HG03439 (cell line): ENCODE measurements at regions not wholly inside any gene's neighbourhood (a gene's known extent, or its start where the extent isn't known, plus 50 kb on each side); places are given as distances from the start of the nearest gene placed in this dataset.
"Not testable (repeated sequence)": the region's sequence is repeated elsewhere in the genome, so short reads cannot be mapped to it uniquely, and the experiment has no call there.

Source experiments
- ATAC-seq: cut with Tn5 transposase; IDR thresholded peaks from one replicate; pipeline ENCODE4 v1.9.1; 2021; ENCODE audit warnings: mild to moderate bottlenecking, moderate library complexity; ENCODE audit not compliant: unreplicated experiment

- no peak for ATAC-seq
These were observed 346.3 kb upstream of the MDFIC2 start for GRCh38 chr3:70658513-70659310.

GRCh38 chr3:70657454-70657853 lies 345.0 kb upstream of the MDFIC2 start:
- no peak for ATAC-seq

- no peak for ATAC-seq
These were observed 335.4 kb upstream of the MDFIC2 start for GRCh38 chr3:70647823-70648222.

- ATAC-seq = no peak
These were observed 334.7 kb upstream of the MDFIC2 start for GRCh38 chr3:70647094-70647493.

GRCh38 chr3:70646635-70647034 lies 334.2 kb upstream of the MDFIC2 start:
- no peak for ATAC-seq

- ATAC-seq = no peak
These were observed 328.0 kb upstream of the MDFIC2 start for GRCh38 chr3:70640481-70640880.

GRCh38 chr3:70635301-70635700 lies 322.9 kb upstream of the MDFIC2 start:
- no peak for ATAC-seq

GRCh38 chr3:70631716-70632307 lies 319.4 kb upstream of the MDFIC2 start:
- ATAC-seq = no peak

- ATAC-seq = no peak
These were observed 309.0 kb upstream of the MDFIC2 start for GRCh38 chr3:70621451-70621850.

GRCh38 chr3:70620956-70621355 lies 308.5 kb upstream of the MDFIC2 start:
- ATAC-seq = no peak

GRCh38 chr3:70620367-70620766 lies 307.9 kb upstream of the MDFIC2 start:
- no peak for ATAC-seq

- ATAC-seq = no peak
These were observed 305.7 kb upstream of the MDFIC2 start for GRCh38 chr3:70618151-70618550.

- not testable (repeated sequence) for ATAC-seq
These were observed 304.9 kb upstream of the MDFIC2 start for GRCh38 chr3:70617349-70617748.

GRCh38 chr3:70615286-70615685 lies 302.8 kb upstream of the MDFIC2 start:
- no peak for ATAC-seq

- ATAC-seq = no peak
These were observed 301.7 kb upstream of the MDFIC2 start for GRCh38 chr3:70614111-70614510.

GRCh38 chr3:70612920-70613319 lies 300.5 kb upstream of the MDFIC2 start:
- ATAC-seq = no peak

- not testable (repeated sequence) for ATAC-seq
These were observed 299.3 kb upstream of the MDFIC2 start for GRCh38 chr3:70611667-70612277.

GRCh38 chr3:70608434-70608833 lies 296.0 kb upstream of the MDFIC2 start:
- ATAC-seq = no peak

- no peak for ATAC-seq
These were observed 295.0 kb upstream of the MDFIC2 start for GRCh38 chr3:70607469-70607868.

- ATAC-seq = no peak
These were observed 293.6 kb upstream of the MDFIC2 start for GRCh38 chr3:70606018-70606417.

- no peak for ATAC-seq
These were observed 290.7 kb upstream of the MDFIC2 start for GRCh38 chr3:70603103-70603502.

- ATAC-seq = no peak
These were observed 284.9 kb upstream of the MDFIC2 start for GRCh38 chr3:70597312-70597711.
